AG04450 (cell line): ENCODE measurements at regions not wholly inside any gene's neighbourhood (a gene's known extent, or its start where the extent isn't known, plus 50 kb on each side); places are given as distances from the start of the nearest gene placed in this dataset.

Experiments
- CTCF ChIA-PET: fragments of 300-600, 350-600 bp; formaldehyde crosslinking; extraction: SDS; loops from one replicate; lab custom pipeline; 2022; ENCODE audit warnings: antibody characterized with exemption, inconsistent platforms; lab: Charles Lee
- POLR2A ChIA-PET: fragments of 350-600 bp; formaldehyde crosslinking; extraction: SDS; loops from one replicate; lab custom pipeline; 2021; ENCODE audit warnings: antibody characterized with exemption, inconsistent platforms; lab: Yijun Ruan, JAX
- DNase-seq: peaks from one replicate; pipeline ENCODE4 v3.0.0-alpha.2; 2011; ENCODE audit warnings: low read depth, low spot score
- H3K27ac ChIP-seq: one replicate; pipeline ENCODE4 v1.5.1; 2012; ENCODE audit warnings: low read depth, low read length, control low read depth
- H3K27me3 ChIP-seq: one replicate; pipeline ENCODE4 v1.6.0; 2012; ENCODE audit warnings: low read length; ENCODE audit not compliant: control insufficient read depth, insufficient read depth
- H3K4me3 ChIP-seq: 2 replicates; pipeline ENCODE4 v1.5.1; 2011; ENCODE audit warnings: mild to moderate bottlenecking, low read depth, low read length, control low read depth
- H3K9me3 ChIP-seq: 2 replicates; pipeline ENCODE4 v1.5.1; 2012; ENCODE audit warnings: low read length; ENCODE audit not compliant: control insufficient read depth, insufficient read depth
- TF ChIP-seq, protein P1 (sequence below): IDR thresholded peaks from 2 replicates; pipeline ENCODE4 v1.5.1; 2011; ENCODE audit warnings: low read depth, low read length, control low read depth, inconsistent platforms

GRCh38 chr22:49373801-49374226 lies 453.9 kb downstream of the BRD1 start:
- TF ChIP-seq, protein P1, sequence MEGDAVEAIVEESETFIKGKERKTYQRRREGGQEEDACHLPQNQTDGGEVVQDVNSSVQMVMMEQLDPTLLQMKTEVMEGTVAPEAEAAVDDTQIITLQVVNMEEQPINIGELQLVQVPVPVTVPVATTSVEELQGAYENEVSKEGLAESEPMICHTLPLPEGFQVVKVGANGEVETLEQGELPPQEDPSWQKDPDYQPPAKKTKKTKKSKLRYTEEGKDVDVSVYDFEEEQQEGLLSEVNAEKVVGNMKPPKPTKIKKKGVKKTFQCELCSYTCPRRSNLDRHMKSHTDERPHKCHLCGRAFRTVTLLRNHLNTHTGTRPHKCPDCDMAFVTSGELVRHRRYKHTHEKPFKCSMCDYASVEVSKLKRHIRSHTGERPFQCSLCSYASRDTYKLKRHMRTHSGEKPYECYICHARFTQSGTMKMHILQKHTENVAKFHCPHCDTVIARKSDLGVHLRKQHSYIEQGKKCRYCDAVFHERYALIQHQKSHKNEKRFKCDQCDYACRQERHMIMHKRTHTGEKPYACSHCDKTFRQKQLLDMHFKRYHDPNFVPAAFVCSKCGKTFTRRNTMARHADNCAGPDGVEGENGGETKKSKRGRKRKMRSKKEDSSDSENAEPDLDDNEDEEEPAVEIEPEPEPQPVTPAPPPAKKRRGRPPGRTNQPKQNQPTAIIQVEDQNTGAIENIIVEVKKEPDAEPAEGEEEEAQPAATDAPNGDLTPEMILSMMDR: no peak
- no peak for DNase-seq
- Histone ChIP-seq H3K4me3 (no peak overlapping the region), H3K27me3 (no peaks in the 10 kb centered on the region), H3K27ac (no peak overlapping the region), H3K9me3 (peaks cover 70% of the 10 kb centered on the region)
- ChIA-PET CTCF (no interaction called here), POLR2A (no interaction called here)

DNA sequence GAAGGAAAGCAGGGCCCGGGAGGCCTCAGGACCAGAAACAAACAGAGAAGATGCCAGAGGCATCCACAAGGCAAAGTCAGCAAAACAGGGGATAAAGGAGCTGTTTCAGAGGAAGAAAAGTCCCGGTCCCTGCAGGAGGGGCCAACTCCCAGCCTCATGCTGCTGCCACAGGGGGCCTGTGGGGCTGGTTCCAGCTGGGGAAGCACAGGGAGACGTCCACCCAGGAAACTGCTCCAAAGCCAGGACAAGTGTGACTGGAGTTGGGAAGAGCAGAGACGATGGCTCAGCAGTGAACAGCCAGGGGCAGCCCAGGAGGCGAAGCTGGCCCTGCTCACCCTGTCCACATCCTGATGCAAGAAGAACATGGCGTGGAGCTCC lies 454.4 kb downstream of the BRD1 start:
- peaks cover 70% of the 10 kb centered on the region for H3K9me3 ChIP-seq
- ChIA-PET POLR2A (no interaction called here), CTCF (no interaction called here)
- no peak for DNase-seq
- no peak overlapping the region for H3K4me3 ChIP-seq
- H3K27ac ChIP-seq: no peak overlapping the region
- TF ChIP-seq, protein P1: no peak
- H3K27me3 ChIP-seq: no peaks in the 10 kb centered on the region

- ChIA-PET CTCF (no interaction called here), POLR2A (no interaction called here)
- H3K4me3 ChIP-seq: no peak overlapping the region
- no peak for DNase-seq
- no peak overlapping the region for H3K27ac ChIP-seq
- H3K27me3 ChIP-seq: no peaks in the 10 kb centered on the region
- TF ChIP-seq, protein P1: no peak
- H3K9me3 ChIP-seq: peaks cover 70% of the 10 kb centered on the region
Observed at GRCh38 chr22:49372530-49373288, 455.0 kb downstream of the BRD1 start.

DNA sequence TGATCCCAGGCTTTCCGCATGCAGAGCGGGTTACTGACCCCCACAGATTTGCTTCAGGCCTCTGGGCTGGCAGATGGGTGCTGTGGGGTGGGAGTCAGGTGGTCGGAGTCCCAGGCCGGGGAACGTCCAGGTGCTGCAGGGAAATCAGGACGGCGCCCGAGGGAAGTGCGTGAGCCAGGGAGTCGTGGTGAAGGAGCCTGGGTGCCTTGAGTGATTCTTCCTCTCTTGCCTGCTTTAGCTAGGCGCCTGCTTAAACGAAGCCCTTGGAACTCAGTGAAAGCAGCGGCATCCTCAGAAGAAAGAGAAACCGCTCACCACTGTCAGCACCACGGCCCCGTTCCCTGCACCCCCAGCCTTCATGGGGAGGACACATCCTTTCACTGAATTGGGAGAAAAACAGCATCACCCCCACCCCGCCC lies 455.6 kb downstream of the BRD1 start:
- peaks cover 68% of the 10 kb centered on the region for H3K9me3 ChIP-seq
- ChIA-PET POLR2A (no interaction called here), CTCF (no interaction called here)
- H3K27me3 ChIP-seq: no peaks in the 10 kb centered on the region
- TF ChIP-seq, protein P1: no peak
- no peak overlapping the region for H3K4me3 ChIP-seq
- H3K27ac ChIP-seq: no peak overlapping the region
- DNase-seq: no peak

- TF ChIP-seq, protein P1: no peak
- Histone ChIP-seq H3K9me3 (peaks cover 73% of the 10 kb centered on the region), H3K27me3 (no peaks in the 10 kb centered on the region), H3K4me3 (no peak overlapping the region), H3K27ac (no peak overlapping the region)
- ChIA-PET CTCF (no interaction called here), POLR2A (no interaction called here)
- no peak for DNase-seq
Observed at GRCh38 chr22:49371325-49372110, 456.2 kb downstream of the BRD1 start.
